ENCODE measurements at regions not wholly inside any gene's neighbourhood (a gene's known extent, or its start where the extent isn't known, plus 50 kb on each side); places are given as distances from the start of the nearest gene placed in this dataset.

GRCh38 chr5:63686181-63686580 lies 276.1 kb downstream of the HTR1A start:
- Histone ChIP-seq H3K9me3 (ENCODE audit: control insufficient read depth in 5 of 5, low read length in 5 of 5) (no peaks in the 10 kb centered on the region), H3K27ac (ENCODE audit: low read depth, low read length) (no peak overlapping the region), H3K27me3 (ENCODE audit: control insufficient read depth in 5 of 5, insufficient read depth in 4 of 5, low read length in 5 of 5) (peaks cover 0 to 3% (median 0%) of the 10 kb centered on the region in 5 donors), H3K4me3 (ENCODE audit: low read depth in 1 of 5, low read length in 5 of 5) (no peak overlapping the region), H3K36me3 (ENCODE audit: control insufficient read depth in 5 of 5, insufficient read depth in 5 of 5, low read length in 5 of 5) (no peaks in the 10 kb centered on the region), H3K4me1 (ENCODE audit: control insufficient read depth in 5 of 5, insufficient read depth in 5 of 5, low read length in 5 of 5) (peaks cover 0 to 3% (median 0%) of the 10 kb centered on the region in 5 donors), H3K9ac (ENCODE audit: low read length in 5 of 5) (no peak overlapping the region)

GRCh38 chr5:63685454-63685853 lies 276.8 kb downstream of the HTR1A start:
- no peak overlapping the region for H3K4me3 ChIP-seq (ENCODE audit: low read depth in 1 of 5, low read length in 5 of 5)
- H3K9ac ChIP-seq (ENCODE audit: low read length in 5 of 5): no peak overlapping the region
- H3K27me3 ChIP-seq (ENCODE audit: control insufficient read depth in 5 of 5, insufficient read depth in 4 of 5, low read length in 5 of 5): peaks cover 0 to 3% (median 0%) of the 10 kb centered on the region in 5 donors
- H3K9me3 ChIP-seq (ENCODE audit: control insufficient read depth in 5 of 5, low read length in 5 of 5): no peaks in the 10 kb centered on the region
- H3K4me1 ChIP-seq (ENCODE audit: control insufficient read depth in 5 of 5, insufficient read depth in 5 of 5, low read length in 5 of 5): peaks cover 0 to 3% (median 0%) of the 10 kb centered on the region in 5 donors
- no peaks in the 10 kb centered on the region for H3K36me3 ChIP-seq (ENCODE audit: control insufficient read depth in 5 of 5, insufficient read depth in 5 of 5, low read length in 5 of 5)
- no peak overlapping the region for H3K27ac ChIP-seq (ENCODE audit: low read depth, low read length)

- Histone ChIP-seq H3K4me1 (ENCODE audit: control insufficient read depth in 5 of 5, insufficient read depth in 5 of 5, low read length in 5 of 5) (no peaks in the 10 kb centered on the region), H3K9me3 (ENCODE audit: control insufficient read depth in 5 of 5, low read length in 5 of 5) (peaks cover 0 to 7% (median 0%) of the 10 kb centered on the region in 5 donors)
Observed at GRCh38 chr5:63674881-63675280, 287.4 kb downstream of the HTR1A start.

GRCh38 chr5:63655043-63655442 lies 307.2 kb downstream of the HTR1A start:
- H3K4me3 ChIP-seq (ENCODE audit: low read depth in 1 of 5, low read length in 5 of 5): no peak overlapping the region
- no peaks in the 10 kb centered on the region for H3K4me1 ChIP-seq (ENCODE audit: control insufficient read depth in 5 of 5, insufficient read depth in 5 of 5, low read length in 5 of 5)
- no peaks in the 10 kb centered on the region for H3K36me3 ChIP-seq (ENCODE audit: control insufficient read depth in 5 of 5, insufficient read depth in 5 of 5, low read length in 5 of 5)
- no peaks in the 10 kb centered on the region for H3K9me3 ChIP-seq (ENCODE audit: control insufficient read depth in 5 of 5, low read length in 5 of 5)
- H3K9ac ChIP-seq (ENCODE audit: low read length in 5 of 5): no peak overlapping the region
- no peaks in the 10 kb centered on the region for H3K27me3 ChIP-seq (ENCODE audit: control insufficient read depth in 5 of 5, insufficient read depth in 4 of 5, low read length in 5 of 5)
- no peak overlapping the region for H3K27ac ChIP-seq (ENCODE audit: low read depth, low read length)

More at GRCh38 chr5:63674881-63675280, 287.4 kb downstream of the HTR1A start:
- Histone ChIP-seq H3K27ac (ENCODE audit: low read depth, low read length) (no peak overlapping the region), H3K27me3 (ENCODE audit: control insufficient read depth in 5 of 5, insufficient read depth in 4 of 5, low read length in 5 of 5) (no peaks in the 10 kb centered on the region), H3K4me3 (ENCODE audit: low read depth in 1 of 5, low read length in 5 of 5) (no peak overlapping the region), H3K36me3 (ENCODE audit: control insufficient read depth in 5 of 5, insufficient read depth in 5 of 5, low read length in 5 of 5) (no peaks in the 10 kb centered on the region), H3K9ac (ENCODE audit: low read length in 5 of 5) (no peak overlapping the region)

- Histone ChIP-seq H3K9me3 (ENCODE audit: control insufficient read depth in 5 of 5, low read length in 5 of 5) (no peaks in the 10 kb centered on the region), H3K27me3 (ENCODE audit: control insufficient read depth in 5 of 5, insufficient read depth in 4 of 5, low read length in 5 of 5) (no peaks in the 10 kb centered on the region), H3K4me1 (ENCODE audit: control insufficient read depth in 5 of 5, insufficient read depth in 5 of 5, low read length in 5 of 5) (no peaks in the 10 kb centered on the region), H3K4me3 (ENCODE audit: low read depth in 1 of 5, low read length in 5 of 5) (no peak overlapping the region), H3K36me3 (ENCODE audit: control insufficient read depth in 5 of 5, insufficient read depth in 5 of 5, low read length in 5 of 5) (no peaks in the 10 kb centered on the region), H3K27ac (ENCODE audit: low read depth, low read length) (no peak overlapping the region), H3K9ac (ENCODE audit: low read length in 5 of 5) (no peak overlapping the region)
Observed at GRCh38 chr5:63650581-63650980, 311.7 kb downstream of the HTR1A start.

- H3K4me3 ChIP-seq (ENCODE audit: low read depth in 1 of 5, low read length in 5 of 5): no peak overlapping the region
- H3K27ac ChIP-seq (ENCODE audit: low read depth, low read length): no peak overlapping the region
- no peaks in the 10 kb centered on the region for H3K36me3 ChIP-seq (ENCODE audit: control insufficient read depth in 5 of 5, insufficient read depth in 5 of 5, low read length in 5 of 5)
- no peaks in the 10 kb centered on the region for H3K27me3 ChIP-seq (ENCODE audit: control insufficient read depth in 5 of 5, insufficient read depth in 4 of 5, low read length in 5 of 5)
- no peaks in the 10 kb centered on the region for H3K4me1 ChIP-seq (ENCODE audit: control insufficient read depth in 5 of 5, insufficient read depth in 5 of 5, low read length in 5 of 5)
- no peaks in the 10 kb centered on the region for H3K9me3 ChIP-seq (ENCODE audit: control insufficient read depth in 5 of 5, low read length in 5 of 5)
- H3K9ac ChIP-seq (ENCODE audit: low read length in 5 of 5): no peak overlapping the region
Observed at GRCh38 chr5:63648376-63648775, 313.9 kb downstream of the HTR1A start.

- H3K9ac ChIP-seq (ENCODE audit: low read length in 5 of 5): no peak overlapping the region
- H3K27ac ChIP-seq (ENCODE audit: low read depth, low read length): no peak overlapping the region
- no peaks in the 10 kb centered on the region for H3K4me1 ChIP-seq (ENCODE audit: control insufficient read depth in 5 of 5, insufficient read depth in 5 of 5, low read length in 5 of 5)
- H3K27me3 ChIP-seq (ENCODE audit: control insufficient read depth in 5 of 5, insufficient read depth in 4 of 5, low read length in 5 of 5): no peaks in the 10 kb centered on the region
- H3K9me3 ChIP-seq (ENCODE audit: control insufficient read depth in 5 of 5, low read length in 5 of 5): peaks cover 0 to 6% (median 0%) of the 10 kb centered on the region in 5 donors
- no peaks in the 10 kb centered on the region for H3K36me3 ChIP-seq (ENCODE audit: control insufficient read depth in 5 of 5, insufficient read depth in 5 of 5, low read length in 5 of 5)
- no peak overlapping the region for H3K4me3 ChIP-seq (ENCODE audit: low read depth in 1 of 5, low read length in 5 of 5)
Observed at GRCh38 chr5:63629951-63630630, 332.2 kb downstream of the HTR1A start.

- no peak overlapping the region for H3K27ac ChIP-seq (ENCODE audit: low read depth, low read length)
- H3K9ac ChIP-seq (ENCODE audit: low read length in 5 of 5): no peak overlapping the region
- no peaks in the 10 kb centered on the region for H3K36me3 ChIP-seq (ENCODE audit: control insufficient read depth in 5 of 5, insufficient read depth in 5 of 5, low read length in 5 of 5)
- no peaks in the 10 kb centered on the region for H3K27me3 ChIP-seq (ENCODE audit: control insufficient read depth in 5 of 5, insufficient read depth in 4 of 5, low read length in 5 of 5)
- H3K4me1 ChIP-seq (ENCODE audit: control insufficient read depth in 5 of 5, insufficient read depth in 5 of 5, low read length in 5 of 5): no peaks in the 10 kb centered on the region
- H3K9me3 ChIP-seq (ENCODE audit: control insufficient read depth in 5 of 5, low read length in 5 of 5): peaks cover 0 to 7% (median 0%) of the 10 kb centered on the region in 5 donors
- no peak overlapping the region for H3K4me3 ChIP-seq (ENCODE audit: low read depth in 1 of 5, low read length in 5 of 5)
Observed at GRCh38 chr5:63613442-63613841, 348.8 kb downstream of the HTR1A start.

GRCh38 chr5:63603996-63604395 lies 358.2 kb downstream of the HTR1A start:
- Histone ChIP-seq H3K27me3 (ENCODE audit: control insufficient read depth in 5 of 5, insufficient read depth in 4 of 5, low read length in 5 of 5) (no peaks in the 10 kb centered on the region), H3K9me3 (ENCODE audit: control insufficient read depth in 5 of 5, low read length in 5 of 5) (peaks cover 0 to 3% (median 0%) of the 10 kb centered on the region in 5 donors), H3K4me1 (ENCODE audit: control insufficient read depth in 5 of 5, insufficient read depth in 5 of 5, low read length in 5 of 5) (no peaks in the 10 kb centered on the region), H3K4me3 (ENCODE audit: low read depth in 1 of 5, low read length in 5 of 5) (no peak overlapping the region), H3K36me3 (ENCODE audit: control insufficient read depth in 5 of 5, insufficient read depth in 5 of 5, low read length in 5 of 5) (no peaks in the 10 kb centered on the region), H3K27ac (ENCODE audit: low read depth, low read length) (no peak overlapping the region), H3K9ac (ENCODE audit: low read length in 5 of 5) (no peak overlapping the region)

GRCh38 chr5:63602971-63603370 lies 359.3 kb downstream of the HTR1A start:
- Histone ChIP-seq H3K36me3 (ENCODE audit: control insufficient read depth in 5 of 5, insufficient read depth in 5 of 5, low read length in 5 of 5) (no peaks in the 10 kb centered on the region), H3K27me3 (ENCODE audit: control insufficient read depth in 5 of 5, insufficient read depth in 4 of 5, low read length in 5 of 5) (no peaks in the 10 kb centered on the region), H3K9me3 (ENCODE audit: control insufficient read depth in 5 of 5, low read length in 5 of 5) (peaks cover 0 to 7% (median 0%) of the 10 kb centered on the region in 5 donors), H3K4me1 (ENCODE audit: control insufficient read depth in 5 of 5, insufficient read depth in 5 of 5, low read length in 5 of 5) (no peaks in the 10 kb centered on the region), H3K4me3 (ENCODE audit: low read depth in 1 of 5, low read length in 5 of 5) (no peak overlapping the region), H3K27ac (ENCODE audit: low read depth, low read length) (no peak overlapping the region), H3K9ac (ENCODE audit: low read length in 5 of 5) (no peak overlapping the region)
